Rectal smooth muscle tissue (tissue), 1 donor: ENCODE measurements at regions not wholly inside any gene's neighbourhood (a gene's known extent, or its start where the extent isn't known, plus 50 kb on each side); places are given as distances from the start of the nearest gene placed in this dataset.
"Not testable (repeated sequence)": the region's sequence is repeated elsewhere in the genome, so short reads cannot be mapped to it uniquely, and the experiment has no call there.

Source experiments
- H3K27ac ChIP-seq: one replicate; pipeline ENCODE4 v1.7.0; 2013; ENCODE audit warnings: low read depth, low read length, inconsistent platforms
- H3K27me3 ChIP-seq: one replicate; pipeline ENCODE4 v1.7.0; 2013; ENCODE audit warnings: low read length; ENCODE audit not compliant: control insufficient read depth, insufficient read depth
- H3K36me3 ChIP-seq: one replicate; pipeline ENCODE4 v1.7.0; 2013; ENCODE audit warnings: low read length; ENCODE audit not compliant: control insufficient read depth, insufficient read depth
- H3K4me1 ChIP-seq: one replicate; pipeline ENCODE4 v1.7.0; 2013; ENCODE audit warnings: low read length; ENCODE audit not compliant: control insufficient read depth, insufficient read depth
- H3K4me3 ChIP-seq: one replicate; pipeline ENCODE4 v1.7.0; 2013; ENCODE audit warnings: low read length
- H3K9ac ChIP-seq: one replicate; pipeline ENCODE4 v1.7.0; 2013; ENCODE audit warnings: low read length

- no peak overlapping the region for H3K4me3 ChIP-seq
- no peaks in the 10 kb centered on the region for H3K4me1 ChIP-seq
These were observed 414.6 kb upstream of the ARPP21 start for GRCh38 chr3:35224565-35225295.

GRCh38 chr3:35241236-35241635, 398.1 kb upstream of the ARPP21 start:
- Histone ChIP-seq H3K36me3 (no peaks in the 10 kb centered on the region), H3K9ac (no peak overlapping the region), H3K4me3 (no peak overlapping the region), H3K27me3 (no peaks in the 10 kb centered on the region), H3K27ac (no peak overlapping the region), H3K4me1 (no peaks in the 10 kb centered on the region)

More at GRCh38 chr3:35224565-35225295, 414.6 kb upstream of the ARPP21 start:
- Histone ChIP-seq H3K27me3 (no peaks in the 10 kb centered on the region), H3K9ac (no peak overlapping the region), H3K36me3 (no peaks in the 10 kb centered on the region), H3K27ac (no peak overlapping the region)

GRCh38 chr3:35254917-35255316, 384.4 kb upstream of the ARPP21 start:
- Histone ChIP-seq H3K36me3 (no peaks in the 10 kb centered on the region), H3K9ac (no peak overlapping the region), H3K4me1 (no peaks in the 10 kb centered on the region), H3K4me3 (no peak overlapping the region), H3K27ac (no peak overlapping the region), H3K27me3 (no peaks in the 10 kb centered on the region)

- Histone ChIP-seq H3K9ac (no peak overlapping the region), H3K36me3 (no peaks in the 10 kb centered on the region), H3K4me1 (no peaks in the 10 kb centered on the region), H3K4me3 (no peak overlapping the region), H3K27ac (no peak overlapping the region), H3K27me3 (no peaks in the 10 kb centered on the region)
These were observed 381.7 kb upstream of the ARPP21 start for GRCh38 chr3:35257641-35258040.

GRCh38 chr3:35262406-35262805, 376.9 kb upstream of the ARPP21 start:
- no peak overlapping the region for H3K9ac ChIP-seq
- H3K4me3 ChIP-seq = no peak overlapping the region
- no peaks in the 10 kb centered on the region for H3K27me3 ChIP-seq
- H3K36me3 ChIP-seq = no peaks in the 10 kb centered on the region
- H3K4me1 ChIP-seq = no peaks in the 10 kb centered on the region
- no peak overlapping the region for H3K27ac ChIP-seq

- no peak overlapping the region for H3K9ac ChIP-seq
- no peaks in the 10 kb centered on the region for H3K36me3 ChIP-seq
- H3K4me3 ChIP-seq = no peak overlapping the region
- no peak overlapping the region for H3K27ac ChIP-seq
- no peaks in the 10 kb centered on the region for H3K27me3 ChIP-seq
- H3K4me1 ChIP-seq = no peaks in the 10 kb centered on the region
These were observed 375.8 kb upstream of the ARPP21 start for GRCh38 chr3:35263477-35263876.

- not testable (repeated sequence) for H3K9ac ChIP-seq, H3K27ac ChIP-seq, H3K36me3 ChIP-seq, H3K27me3 ChIP-seq, H3K4me1 ChIP-seq, H3K4me3 ChIP-seq
These were observed 373.3 kb upstream of the ARPP21 start for GRCh38 chr3:35266065-35266464.

- Histone ChIP-seq H3K27me3 (no peaks in the 10 kb centered on the region), H3K27ac (no peak overlapping the region), H3K9ac (no peak overlapping the region), H3K4me3 (no peak overlapping the region), H3K4me1 (no peaks in the 10 kb centered on the region), H3K36me3 (no peaks in the 10 kb centered on the region)
These were observed 363.6 kb upstream of the ARPP21 start for GRCh38 chr3:35275768-35276167.

- Histone ChIP-seq H3K27ac (no peak overlapping the region), H3K27me3 (no peaks in the 10 kb centered on the region), H3K4me1 (no peaks in the 10 kb centered on the region), H3K4me3 (no peak overlapping the region), H3K9ac (no peak overlapping the region), H3K36me3 (no peaks in the 10 kb centered on the region)
These were observed 362.8 kb upstream of the ARPP21 start for GRCh38 chr3:35276568-35276967.

GRCh38 chr3:35291471-35292236, 347.7 kb upstream of the ARPP21 start:
- Histone ChIP-seq H3K27ac (no peak overlapping the region), H3K4me1 (no peaks in the 10 kb centered on the region), H3K36me3 (no peaks in the 10 kb centered on the region), H3K9ac (no peak overlapping the region), H3K27me3 (no peaks in the 10 kb centered on the region), H3K4me3 (no peak overlapping the region)

GRCh38 chr3:35292568-35292967, 346.8 kb upstream of the ARPP21 start:
- no peak overlapping the region for H3K4me3 ChIP-seq
- H3K36me3 ChIP-seq = no peaks in the 10 kb centered on the region
- H3K27me3 ChIP-seq = no peaks in the 10 kb centered on the region
- no peak overlapping the region for H3K27ac ChIP-seq
- H3K4me1 ChIP-seq = no peaks in the 10 kb centered on the region
- no peak overlapping the region for H3K9ac ChIP-seq

GRCh38 chr3:35295906-35296305, 343.4 kb upstream of the ARPP21 start:
- Histone ChIP-seq H3K36me3 (no peaks in the 10 kb centered on the region), H3K27ac (no peak overlapping the region), H3K9ac (no peak overlapping the region), H3K27me3 (no peaks in the 10 kb centered on the region), H3K4me3 (no peak overlapping the region), H3K4me1 (no peaks in the 10 kb centered on the region)

GRCh38 chr3:35296533-35296932, 342.8 kb upstream of the ARPP21 start:
- Histone ChIP-seq H3K9ac (no peak overlapping the region), H3K27me3 (no peaks in the 10 kb centered on the region), H3K4me1 (no peaks in the 10 kb centered on the region), H3K27ac (no peak overlapping the region), H3K36me3 (no peaks in the 10 kb centered on the region), H3K4me3 (no peak overlapping the region)
